ENCODE measurements at regions not wholly inside any gene's neighbourhood (a gene's known extent, or its start where the extent isn't known, plus 50 kb on each side); places are given as distances from the start of the nearest gene placed in this dataset.

GRCh38 chr3:31081018-31081662, 186.7 kb upstream of the GADL1 start:
- WGBS (ENCODE audit: extremely low coverage, insufficient read length, low lambda C conversion rate): no CpG with 5 or more reads among the region's 2 CpGs
- Mint-ChIP-seq H3K9me3 (no peaks in the 10 kb centered on the region), H3K27ac (no peak overlapping the region), H3K27me3 (ENCODE audit: low read depth) (no peaks in the 10 kb centered on the region; the same call in 1 of the 2 replicates), H3K4me1 (peaks cover 18 to 26% of the 10 kb centered on the region in 2 experiments), H3K4me3 (no peak overlapping the region), H3K36me3 (ENCODE audit: insufficient read depth in 1 of 3, low read depth in 3 of 3) (no peaks in the 10 kb centered on the region)
- no peaks in the 10 kb centered on the region for H3K23me2 ChIP-seq (ENCODE audit: insufficient read length, low read depth, low read length, poor library complexity, severe bottlenecking)
- H3K23ac ChIP-seq (ENCODE audit: insufficient read length, low read depth, low read length): no peak overlapping the region
- no peak overlapping the region for H3K56ac ChIP-seq (ENCODE audit: insufficient read length, low read depth, low read length)
- no peak overlapping the region for H3K14ac ChIP-seq (ENCODE audit: insufficient read depth, low read length)
- DNase-seq: no peak
- H4K20me1 ChIP-seq (ENCODE audit: control insufficient read depth, insufficient read depth, insufficient read length): no peaks in the 10 kb centered on the region
- no peak overlapping the region for H4K8ac ChIP-seq (replicated peaks; ENCODE audit: insufficient read length, low read depth, low read length)
- H3K27me3 ChIP-seq (ENCODE audit: insufficient read depth, low read length): no peaks in the 10 kb centered on the region
- H2AFZ ChIP-seq (ENCODE audit: low read length): no peak overlapping the region
- no peaks in the 10 kb centered on the region for H3K79me2 ChIP-seq (ENCODE audit: insufficient read depth, low read length)
- no peak overlapping the region for H4K91ac ChIP-seq (ENCODE audit: insufficient read length, low read depth, low read length)
- no peak overlapping the region for H2BK15ac ChIP-seq (ENCODE audit: low read depth, low read length)
- H2BK20ac ChIP-seq (ENCODE audit: low read depth, low read length, poor library complexity, severe bottlenecking): no peak overlapping the region
- TF ChIP-seq, protein P1, sequence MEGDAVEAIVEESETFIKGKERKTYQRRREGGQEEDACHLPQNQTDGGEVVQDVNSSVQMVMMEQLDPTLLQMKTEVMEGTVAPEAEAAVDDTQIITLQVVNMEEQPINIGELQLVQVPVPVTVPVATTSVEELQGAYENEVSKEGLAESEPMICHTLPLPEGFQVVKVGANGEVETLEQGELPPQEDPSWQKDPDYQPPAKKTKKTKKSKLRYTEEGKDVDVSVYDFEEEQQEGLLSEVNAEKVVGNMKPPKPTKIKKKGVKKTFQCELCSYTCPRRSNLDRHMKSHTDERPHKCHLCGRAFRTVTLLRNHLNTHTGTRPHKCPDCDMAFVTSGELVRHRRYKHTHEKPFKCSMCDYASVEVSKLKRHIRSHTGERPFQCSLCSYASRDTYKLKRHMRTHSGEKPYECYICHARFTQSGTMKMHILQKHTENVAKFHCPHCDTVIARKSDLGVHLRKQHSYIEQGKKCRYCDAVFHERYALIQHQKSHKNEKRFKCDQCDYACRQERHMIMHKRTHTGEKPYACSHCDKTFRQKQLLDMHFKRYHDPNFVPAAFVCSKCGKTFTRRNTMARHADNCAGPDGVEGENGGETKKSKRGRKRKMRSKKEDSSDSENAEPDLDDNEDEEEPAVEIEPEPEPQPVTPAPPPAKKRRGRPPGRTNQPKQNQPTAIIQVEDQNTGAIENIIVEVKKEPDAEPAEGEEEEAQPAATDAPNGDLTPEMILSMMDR (conservative IDR thresholded peaks at IDR 0.05): no peak
- H3K79me1 ChIP-seq (ENCODE audit: insufficient read depth, low read depth, low read length, poor library complexity, severe bottlenecking): no peaks in the 10 kb centered on the region
- H3K9ac ChIP-seq (ENCODE audit: extremely low read depth, insufficient read length, low read length): no peak overlapping the region
- H3K4ac ChIP-seq (ENCODE audit: low read depth, low read length): no peak overlapping the region
- H3K27ac ChIP-seq (ENCODE audit: insufficient read length, low read depth, low read length): no peak overlapping the region
- peaks cover 6% of the 10 kb centered on the region; the same call in 1 of the 2 replicates for H3K4me1 ChIP-seq (ENCODE audit: insufficient read depth, low read length)
- H2BK5ac ChIP-seq (ENCODE audit: insufficient read length, low read length): no peak overlapping the region
- H4K5ac ChIP-seq (ENCODE audit: insufficient read length, low read depth, low read length): no peak overlapping the region
- H2BK120ac ChIP-seq (ENCODE audit: low read depth, low read length, poor library complexity, severe bottlenecking): no peak overlapping the region
- H2AK5ac ChIP-seq (ENCODE audit: insufficient read length, low read length): no peak overlapping the region
- H3T11ph ChIP-seq (ENCODE audit: low read length): no peak overlapping the region
- no peaks in the 10 kb centered on the region for H3K9me3 ChIP-seq (ENCODE audit: control insufficient read depth, low read depth, low read length)
- no peak overlapping the region for H3K4me2 ChIP-seq (ENCODE audit: insufficient read depth, insufficient read length, low read length)
- H2BK12ac ChIP-seq (ENCODE audit: insufficient read length, low read depth, low read length): no peak overlapping the region
- no peak overlapping the region for H3K18ac ChIP-seq (ENCODE audit: insufficient read length, low read depth, low read length)
